MM.1S (cell line): ENCODE measurements at regions not wholly inside any gene's neighbourhood (a gene's known extent, or its start where the extent isn't known, plus 50 kb on each side); places are given as distances from the start of the nearest gene placed in this dataset.

Source experiments
- CTCF ChIP-seq: fragments of 300-600 bp; sonication (generic); IDR thresholded peaks from 2 replicates; pipeline ENCODE4 v1.5.1; 2016; ENCODE audit warnings: antibody characterized with exemption, low read length, mixed read lengths
- EZH2 ChIP-seq: fragments of 300-600 bp; sonication (generic); optimal IDR thresholded peaks from 2 replicates; pipeline ENCODE3; 2017; ENCODE audit warnings: low read depth, mild to moderate bottlenecking, antibody characterized with exemption, low read length, mixed read lengths

DNA sequence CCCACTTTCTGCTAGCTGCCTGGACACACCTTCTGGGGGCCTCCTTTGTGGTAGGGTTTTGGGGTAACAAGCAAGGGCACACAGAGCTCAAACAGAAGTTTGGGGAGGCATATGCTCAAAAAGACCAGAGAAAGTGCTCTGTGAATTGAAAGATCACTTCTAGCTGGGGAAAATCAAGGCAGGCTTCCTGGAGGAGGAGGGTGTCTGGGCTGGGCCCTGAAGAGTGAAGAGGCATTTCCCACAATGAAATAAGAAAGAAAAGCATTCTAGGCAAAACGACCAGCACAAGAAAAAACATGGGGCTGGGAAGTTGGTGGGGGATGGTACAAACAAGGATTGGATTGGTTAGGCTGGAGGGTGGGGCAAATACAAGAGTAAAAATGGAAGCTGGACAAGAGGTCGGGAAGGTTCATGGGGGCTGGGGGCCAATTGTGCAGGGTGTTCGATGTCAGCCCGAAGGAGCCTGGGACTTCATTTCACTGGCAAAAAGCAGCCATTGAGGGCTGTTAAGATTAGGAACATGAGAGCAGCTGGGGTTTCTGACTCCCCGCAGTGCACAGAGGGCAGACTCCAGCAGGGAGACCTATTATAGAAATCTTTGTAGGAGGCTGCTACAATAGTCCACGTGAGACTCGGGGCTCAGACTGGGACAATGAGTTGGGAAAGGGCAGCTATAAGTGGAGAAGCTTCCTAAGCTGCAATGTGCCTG lies 51.5 kb upstream of the CMKLR1 start:
- no peak for TF ChIP-seq CTCF
- no peak for TF ChIP-seq EZH2
